Upper lobe of left lung (tissue), 4 donors: ENCODE measurements at regions not wholly inside any gene's neighbourhood (a gene's known extent, or its start where the extent isn't known, plus 50 kb on each side); places are given as distances from the start of the nearest gene placed in this dataset.

Experiments used
- CTCF ChIP-seq, 6 experiments: fragments of 450-650 bp in 4 of 6; fragments of 200-600 bp in 2 of 6; sonication (generic) in 2 of 6; IDR thresholded peaks; one replicate each; pipeline ENCODE4 v1.5.1; 2016 to 2019; ENCODE audit warnings: antibody characterized with exemption in 6 of 6
- EP300 ChIP-seq, 4 donors: sonication (generic); formaldehyde crosslinking; IDR thresholded peaks; one replicate each; pipeline ENCODE4 v1.5.1; 2017; ENCODE audit warnings: antibody characterized with exemption in 4 of 4, control low read depth in 2 of 4
- POLR2A ChIP-seq, 4 donors: fragments of 450-650 bp; IDR thresholded peaks; one replicate each; pipeline ENCODE4 v1.5.1; 2016 to 2017; ENCODE audit warnings: antibody characterized with exemption in 4 of 4, mild to moderate bottlenecking in 2 of 4
- POLR2AphosphoS5 ChIP-seq, 2 donors: sonication (generic); formaldehyde crosslinking; IDR thresholded peaks; one replicate each; pipeline ENCODE4 v1.5.1; 2017; ENCODE audit warnings: antibody characterized with exemption in 2 of 2

- TF ChIP-seq POLR2A (IDR thresholded peaks at IDR 0.05) (no peak), EP300 (IDR thresholded peaks at IDR 0.05) (no peak), CTCF (IDR thresholded peaks at IDR 0.05) (no peak), POLR2AphosphoS5 (IDR thresholded peaks at IDR 0.05) (peak in 1 of 2 donors; percentile 31)
Observed at GRCh38 chr10:4263601-4263921, 478.6 kb upstream of the KLF6 start.
